ENCODE measurements at regions not wholly inside any gene's neighbourhood (a gene's known extent, or its start where the extent isn't known, plus 50 kb on each side); places are given as distances from the start of the nearest gene placed in this dataset.

DNA sequence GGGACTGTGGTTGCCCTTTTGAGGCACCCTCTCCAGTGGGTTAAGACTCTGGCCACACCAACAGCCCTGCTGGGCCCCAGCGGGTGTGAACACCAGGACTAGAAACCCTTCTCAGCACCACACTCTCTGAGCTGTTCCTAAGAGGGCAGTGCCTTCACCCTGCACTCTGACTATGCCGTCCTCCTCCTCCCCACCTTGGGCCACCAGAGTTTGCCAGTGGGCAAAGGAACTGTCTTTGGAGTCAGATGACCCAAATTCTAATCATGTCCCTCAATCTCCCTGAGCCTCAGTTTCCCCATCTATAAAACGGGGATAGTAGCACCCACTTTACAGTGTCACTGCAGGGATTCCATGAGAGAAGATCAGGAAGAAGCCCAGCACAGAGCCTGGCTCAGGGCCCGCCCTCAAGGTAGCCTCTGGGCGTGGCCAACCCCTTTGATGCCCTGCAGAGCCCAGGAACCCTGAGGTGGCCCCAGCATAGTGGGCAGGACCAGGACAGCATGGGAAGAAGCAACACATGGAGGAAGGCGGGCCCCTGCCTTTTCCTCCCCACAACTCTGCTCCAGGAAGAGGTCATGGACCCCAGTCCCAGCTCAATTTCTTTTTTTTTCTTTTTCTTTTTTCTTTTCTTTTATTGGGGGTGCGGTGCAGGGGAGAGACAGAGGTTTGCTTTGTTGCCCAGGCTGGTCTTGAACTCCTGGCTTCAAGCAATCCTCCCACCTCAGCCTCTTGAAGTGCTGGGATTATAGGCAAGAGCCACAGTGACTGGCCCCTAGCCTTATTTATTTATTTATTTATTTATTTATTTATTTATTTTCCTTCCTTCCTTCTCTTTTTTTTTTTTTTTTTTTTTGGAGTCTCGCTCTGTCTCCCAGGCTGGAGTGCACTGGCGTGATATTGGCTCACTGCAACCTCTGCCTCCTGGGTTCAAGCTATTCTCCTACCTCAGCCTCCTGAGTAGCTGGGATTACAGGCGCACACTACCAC, 115.7 kb upstream of the LINGO1 start:
- H3K9me3 ChIP-seq (ENCODE audit: control insufficient read depth in 2 of 2, low read length in 2 of 2), result no peaks in the 10 kb centered on the region
- H3K36me3 ChIP-seq (ENCODE audit: control insufficient read depth in 2 of 2, insufficient read depth in 2 of 2, low read length in 2 of 2), result no peaks in the 10 kb centered on the region
- no peak overlapping the region for H3K27ac ChIP-seq (ENCODE audit: low read length)
- no peak overlapping the region for H3K9ac ChIP-seq (ENCODE audit: low read length in 2 of 2)
- H3K4me1 ChIP-seq (ENCODE audit: control insufficient read depth, insufficient read depth, low read length), result peaks cover 3% of the 10 kb centered on the region
- no peak overlapping the region for H3K4me3 ChIP-seq (ENCODE audit: low read length in 2 of 2)
- H3K27me3 ChIP-seq (ENCODE audit: control insufficient read depth in 1 of 2, insufficient read depth in 2 of 2, low read length in 2 of 2), result peaks cover 4 to 10% of the 10 kb centered on the region in 2 donors

- Histone ChIP-seq H3K4me1 (ENCODE audit: control insufficient read depth, insufficient read depth, low read length) (peaks cover 3% of the 10 kb centered on the region), H3K4me3 (ENCODE audit: low read length in 2 of 2) (peak overlapping the region in 1 of 2 donors; percentile 49), H3K27ac (ENCODE audit: low read length) (no peak overlapping the region), H3K9me3 (ENCODE audit: control insufficient read depth in 2 of 2, low read length in 2 of 2) (no peaks in the 10 kb centered on the region), H3K9ac (ENCODE audit: low read length in 2 of 2) (no peak overlapping the region), H3K36me3 (ENCODE audit: control insufficient read depth in 2 of 2, insufficient read depth in 2 of 2, low read length in 2 of 2) (no peaks in the 10 kb centered on the region), H3K27me3 (ENCODE audit: control insufficient read depth in 1 of 2, insufficient read depth in 2 of 2, low read length in 2 of 2) (peaks cover 4 to 11% of the 10 kb centered on the region in 2 donors)
These were observed 114.7 kb upstream of the LINGO1 start for GRCh38 chr15:77747175-77748077.

DNA sequence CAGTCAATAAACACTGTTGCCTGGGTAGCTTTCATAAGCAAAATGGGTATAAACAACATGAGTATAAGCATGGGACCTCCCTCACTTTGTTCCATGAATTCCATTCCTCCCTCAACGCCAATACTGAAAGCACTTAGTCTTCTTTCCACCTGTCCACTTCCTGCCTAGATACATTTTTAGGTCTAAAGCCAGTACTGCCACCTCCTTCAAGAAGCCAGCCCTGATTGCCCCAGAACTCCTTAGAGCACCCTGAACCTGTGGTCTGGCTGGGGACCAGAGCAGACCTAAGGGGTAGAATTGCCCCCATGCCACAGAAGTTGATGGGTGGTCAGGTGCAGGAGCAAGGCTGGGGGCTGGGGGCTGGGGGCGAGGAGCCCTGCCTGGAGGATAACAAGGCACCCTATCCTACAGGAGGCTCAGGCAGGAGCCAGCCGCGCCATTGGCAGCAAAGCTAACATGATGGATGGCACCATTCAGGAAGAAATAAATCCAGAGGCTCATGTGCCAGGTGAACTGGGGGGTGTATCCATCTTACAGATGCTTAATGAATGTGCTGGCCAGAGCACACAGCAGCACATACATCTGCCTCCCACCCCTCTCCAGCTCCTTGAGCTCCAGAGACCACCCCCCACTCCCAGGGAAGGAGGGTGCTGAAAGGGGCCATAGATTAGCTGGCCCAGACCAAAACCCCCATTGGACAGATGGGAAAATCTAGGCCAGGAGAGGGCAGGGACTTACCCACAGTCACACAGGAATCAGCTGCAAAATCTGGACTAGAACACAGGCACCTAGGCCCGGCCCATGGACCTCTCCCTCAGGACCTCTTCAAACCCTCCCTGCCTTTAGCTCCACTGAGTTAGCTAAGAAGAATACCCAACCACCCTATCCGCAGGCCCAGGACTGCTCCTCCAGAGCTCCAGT, 113.8 kb upstream of the LINGO1 start:
- Histone ChIP-seq H3K4me1 (ENCODE audit: control insufficient read depth, insufficient read depth, low read length) (peaks cover 3% of the 10 kb centered on the region), H3K27me3 (ENCODE audit: control insufficient read depth in 1 of 2, insufficient read depth in 2 of 2, low read length in 2 of 2) (peaks cover 4 to 14% of the 10 kb centered on the region in 2 donors), H3K27ac (ENCODE audit: low read length) (no peak overlapping the region), H3K9ac (ENCODE audit: low read length in 2 of 2) (no peak overlapping the region), H3K9me3 (ENCODE audit: control insufficient read depth in 2 of 2, low read length in 2 of 2) (no peaks in the 10 kb centered on the region), H3K4me3 (ENCODE audit: low read length in 2 of 2) (no peak overlapping the region), H3K36me3 (ENCODE audit: control insufficient read depth in 2 of 2, insufficient read depth in 2 of 2, low read length in 2 of 2) (no peaks in the 10 kb centered on the region)

DNA sequence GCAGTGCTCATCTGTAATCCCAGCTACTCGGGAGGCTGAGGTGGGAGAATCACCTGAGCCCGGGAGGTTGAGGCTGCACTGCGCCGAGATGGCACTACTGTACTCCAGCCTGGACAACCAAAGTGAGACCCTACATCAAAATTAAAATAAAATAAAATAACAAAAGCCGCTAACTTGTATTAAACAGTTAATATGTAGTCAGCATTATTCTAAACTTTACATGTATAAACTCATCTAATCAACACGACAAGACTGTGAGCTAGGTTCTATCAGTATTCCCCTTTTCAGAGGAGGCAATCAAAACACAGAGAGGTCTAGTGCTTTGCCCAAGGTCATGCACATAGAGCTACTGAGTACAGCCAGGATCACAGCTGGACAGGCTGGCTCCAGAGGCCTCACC, 111.7 kb upstream of the LINGO1 start:
- Histone ChIP-seq H3K36me3 (ENCODE audit: control insufficient read depth in 2 of 2, insufficient read depth in 2 of 2, low read length in 2 of 2) (no peaks in the 10 kb centered on the region), H3K9me3 (ENCODE audit: control insufficient read depth in 2 of 2, low read length in 2 of 2) (no peaks in the 10 kb centered on the region), H3K4me1 (ENCODE audit: control insufficient read depth, insufficient read depth, low read length) (peaks cover 3% of the 10 kb centered on the region), H3K27ac (ENCODE audit: low read length) (no peak overlapping the region), H3K27me3 (ENCODE audit: control insufficient read depth in 1 of 2, insufficient read depth in 2 of 2, low read length in 2 of 2) (peaks cover 9 to 21% of the 10 kb centered on the region in 2 donors), H3K9ac (ENCODE audit: low read length in 2 of 2) (no peak overlapping the region), H3K4me3 (ENCODE audit: low read length in 2 of 2) (no peak overlapping the region)

DNA sequence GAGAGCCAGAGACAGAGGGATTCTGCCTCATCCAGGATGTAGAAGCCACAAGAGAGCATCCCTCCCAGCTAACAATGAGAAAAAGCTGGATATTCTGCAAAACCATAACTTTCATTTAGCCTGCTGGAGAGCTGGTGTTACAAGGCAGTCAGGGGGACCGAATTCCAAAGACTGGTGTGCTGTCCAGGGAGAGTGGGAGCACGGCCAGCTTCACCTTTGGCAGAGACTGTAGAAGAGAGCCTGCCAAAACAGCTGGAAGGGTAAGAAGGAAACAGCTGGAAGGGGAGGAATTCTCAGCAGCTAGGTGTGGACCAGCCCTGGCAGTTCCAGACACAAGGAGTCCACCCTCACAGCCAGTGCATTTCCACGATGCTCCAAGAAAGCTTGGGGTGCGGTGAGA, 109.9 kb upstream of the LINGO1 start:
- Histone ChIP-seq H3K9ac (ENCODE audit: low read length in 2 of 2) (no peak overlapping the region), H3K4me1 (ENCODE audit: control insufficient read depth, insufficient read depth, low read length) (no peaks in the 10 kb centered on the region), H3K9me3 (ENCODE audit: control insufficient read depth in 2 of 2, low read length in 2 of 2) (no peaks in the 10 kb centered on the region), H3K27ac (ENCODE audit: low read length) (no peak overlapping the region), H3K4me3 (ENCODE audit: low read length in 2 of 2) (no peak overlapping the region), H3K27me3 (ENCODE audit: control insufficient read depth in 1 of 2, insufficient read depth in 2 of 2, low read length in 2 of 2) (peaks cover 6 to 20% of the 10 kb centered on the region in 2 donors), H3K36me3 (ENCODE audit: control insufficient read depth in 2 of 2, insufficient read depth in 2 of 2, low read length in 2 of 2) (no peaks in the 10 kb centered on the region)

GRCh38 chr15:77742127-77742526, 109.4 kb upstream of the LINGO1 start:
- Histone ChIP-seq H3K9ac (ENCODE audit: low read length in 2 of 2) (no peak overlapping the region), H3K4me1 (ENCODE audit: control insufficient read depth, insufficient read depth, low read length) (no peaks in the 10 kb centered on the region), H3K4me3 (ENCODE audit: low read length in 2 of 2) (no peak overlapping the region), H3K36me3 (ENCODE audit: control insufficient read depth in 2 of 2, insufficient read depth in 2 of 2, low read length in 2 of 2) (no peaks in the 10 kb centered on the region), H3K27me3 (ENCODE audit: control insufficient read depth in 1 of 2, insufficient read depth in 2 of 2, low read length in 2 of 2) (peaks cover 6 to 20% of the 10 kb centered on the region in 2 donors), H3K27ac (ENCODE audit: low read length) (no peak overlapping the region), H3K9me3 (ENCODE audit: control insufficient read depth in 2 of 2, low read length in 2 of 2) (no peaks in the 10 kb centered on the region)

DNA sequence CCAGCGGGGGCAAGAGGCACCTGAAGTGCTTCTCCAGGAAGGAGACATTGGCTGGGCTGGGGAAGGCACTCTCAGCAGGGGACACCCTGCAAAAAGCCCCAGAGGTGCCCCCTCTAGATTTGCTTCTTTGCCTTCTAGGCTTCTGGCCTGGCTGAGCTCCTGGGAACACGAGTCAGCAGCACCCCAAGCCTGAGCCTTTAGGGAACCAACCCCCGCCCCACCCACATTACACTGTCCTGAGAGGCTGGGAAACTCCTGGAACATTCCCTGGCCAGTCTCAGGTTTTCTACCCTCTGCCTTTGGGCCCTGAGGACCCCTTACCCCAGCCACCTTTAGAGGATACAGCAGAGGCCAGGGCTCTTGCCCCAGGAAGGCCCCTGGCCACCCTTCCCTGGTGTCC, 108.4 kb upstream of the LINGO1 start:
- Histone ChIP-seq H3K27me3 (ENCODE audit: control insufficient read depth in 1 of 2, insufficient read depth in 2 of 2, low read length in 2 of 2) (peaks cover 7 to 22% of the 10 kb centered on the region in 2 donors), H3K4me3 (ENCODE audit: low read length in 2 of 2) (no peak overlapping the region), H3K9me3 (ENCODE audit: control insufficient read depth in 2 of 2, low read length in 2 of 2) (no peaks in the 10 kb centered on the region), H3K27ac (ENCODE audit: low read length) (no peak overlapping the region), H3K4me1 (ENCODE audit: control insufficient read depth, insufficient read depth, low read length) (no peaks in the 10 kb centered on the region), H3K9ac (ENCODE audit: low read length in 2 of 2) (no peak overlapping the region), H3K36me3 (ENCODE audit: control insufficient read depth in 2 of 2, insufficient read depth in 2 of 2, low read length in 2 of 2) (no peaks in the 10 kb centered on the region)

DNA sequence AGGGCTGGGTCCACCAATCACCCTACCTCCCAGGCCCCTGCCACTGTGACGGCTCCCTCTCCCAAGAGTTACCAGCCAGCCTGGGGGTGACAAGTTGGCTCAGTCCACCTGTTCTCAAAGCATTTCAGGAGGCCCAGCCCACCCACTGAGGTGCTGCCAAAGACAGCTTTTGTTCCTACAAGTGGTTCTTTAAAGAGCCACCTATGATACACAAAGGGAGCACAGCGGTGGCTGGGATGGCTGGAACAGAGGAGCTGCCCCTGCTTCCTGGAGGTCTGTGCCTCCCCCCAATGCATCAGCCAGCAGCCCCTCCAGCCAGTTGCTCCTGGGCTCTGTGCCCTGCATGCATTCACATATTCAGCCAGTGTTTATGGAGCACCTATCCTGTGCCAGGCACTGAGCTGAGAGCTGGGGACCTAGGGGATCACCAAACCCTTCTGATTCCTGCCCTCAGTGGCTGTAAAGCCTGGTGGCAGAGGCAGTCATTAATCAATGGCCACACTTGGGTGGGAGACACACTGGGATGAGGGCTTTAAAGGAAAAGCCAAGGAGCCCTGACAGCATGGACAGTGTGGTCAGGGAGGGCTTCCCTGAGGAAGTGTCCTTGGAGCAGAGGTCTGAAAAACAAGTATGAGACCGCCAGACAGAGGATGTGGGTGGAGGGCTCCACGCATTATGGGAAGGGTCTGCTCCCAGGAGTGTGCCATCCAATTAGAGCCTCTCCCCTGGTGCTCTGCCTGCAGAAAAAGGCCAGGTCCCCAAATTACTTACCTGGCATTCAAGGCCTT, 107.1 kb upstream of the LINGO1 start:
- Histone ChIP-seq H3K36me3 (ENCODE audit: control insufficient read depth in 2 of 2, insufficient read depth in 2 of 2, low read length in 2 of 2) (no peaks in the 10 kb centered on the region), H3K27ac (ENCODE audit: low read length) (no peak overlapping the region), H3K4me3 (ENCODE audit: low read length in 2 of 2) (no peak overlapping the region), H3K4me1 (ENCODE audit: control insufficient read depth, insufficient read depth, low read length) (no peaks in the 10 kb centered on the region), H3K9me3 (ENCODE audit: control insufficient read depth in 2 of 2, low read length in 2 of 2) (no peaks in the 10 kb centered on the region), H3K9ac (ENCODE audit: low read length in 2 of 2) (no peak overlapping the region), H3K27me3 (ENCODE audit: control insufficient read depth in 1 of 2, insufficient read depth in 2 of 2, low read length in 2 of 2) (peaks cover 13 to 27% of the 10 kb centered on the region in 2 donors)

GRCh38 chr15:77738441-77739302, 106.0 kb upstream of the LINGO1 start:
- no peak overlapping the region for H3K4me3 ChIP-seq (ENCODE audit: low read length in 2 of 2)
- H3K9ac ChIP-seq (ENCODE audit: low read length in 2 of 2), result no peak overlapping the region
- no peaks in the 10 kb centered on the region for H3K36me3 ChIP-seq (ENCODE audit: control insufficient read depth in 2 of 2, insufficient read depth in 2 of 2, low read length in 2 of 2)
- H3K27ac ChIP-seq (ENCODE audit: low read length), result no peak overlapping the region
- H3K27me3 ChIP-seq (ENCODE audit: control insufficient read depth in 1 of 2, insufficient read depth in 2 of 2, low read length in 2 of 2), result peaks cover 13 to 27% of the 10 kb centered on the region in 2 donors
- no peaks in the 10 kb centered on the region for H3K4me1 ChIP-seq (ENCODE audit: control insufficient read depth, insufficient read depth, low read length)
- no peaks in the 10 kb centered on the region for H3K9me3 ChIP-seq (ENCODE audit: control insufficient read depth in 2 of 2, low read length in 2 of 2)
